ENCODE measurements at regions not wholly inside any gene's neighbourhood (a gene's known extent, or its start where the extent isn't known, plus 50 kb on each side); places are given as distances from the start of the nearest gene placed in this dataset.

DNA sequence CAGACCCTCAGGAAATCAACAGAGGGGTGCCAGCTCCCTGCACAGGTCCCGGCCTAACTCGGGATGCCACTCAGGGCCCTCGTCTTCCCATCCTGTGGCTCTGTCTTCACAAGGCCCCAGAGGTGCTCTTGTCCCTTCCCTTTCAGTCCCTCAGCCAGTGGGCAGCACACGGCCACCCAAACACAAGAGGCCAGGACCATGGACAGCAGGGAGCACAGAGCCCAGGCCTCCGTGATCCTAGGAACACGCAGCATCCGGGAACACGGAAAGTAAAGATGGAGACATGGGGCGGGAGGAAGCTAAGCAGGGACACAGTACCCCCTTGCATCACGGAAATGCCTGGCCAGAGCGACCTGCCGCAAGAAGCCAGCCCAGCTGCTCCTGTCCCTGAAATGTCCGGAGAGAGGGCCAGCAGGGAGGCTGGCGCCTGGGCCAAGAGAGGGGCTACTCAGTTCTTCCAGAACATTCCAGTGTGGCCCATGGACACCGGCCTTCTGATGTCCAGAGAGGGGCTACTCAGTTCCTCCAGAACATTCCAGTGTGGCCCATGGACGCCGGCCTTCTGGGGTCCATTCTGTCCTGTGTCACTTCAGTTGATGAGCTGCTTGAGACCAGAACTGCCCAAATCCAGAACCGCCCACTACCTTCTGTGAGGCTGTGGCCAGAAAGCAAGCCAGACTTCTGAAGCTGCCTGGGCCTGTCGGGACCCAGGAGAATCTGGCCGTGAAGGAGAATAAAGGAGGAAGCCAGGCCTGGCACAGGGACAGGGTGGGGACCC lies 274.0 kb downstream of the BRD1 start:
- no peak for DNase-seq
- H3K4me1 Mint-ChIP-seq, result peaks cover 0 to 6% (median 0%) of the 10 kb centered on the region in 3 donors
- peaks cover 18% of the 10 kb centered on the region for H3K36me3 Mint-ChIP-seq
- H3K27me3 Mint-ChIP-seq, result no peaks in the 10 kb centered on the region
- H3K27ac Mint-ChIP-seq, result no peak overlapping the region
- ChIA-PET CTCF (no interaction called here), POLR2A (no interaction called here)
- 93% methylated on average over 20 of the region's 20 CpGs for WGBS (ENCODE audit: insufficient coverage)
- Histone ChIP-seq H3K9me3 (no peaks in the 10 kb centered on the region), H3K27me3 (replicated peaks in 1 of 2; ENCODE audit: control insufficient read depth in 2 of 2, extremely low read depth in 1 of 2, insufficient read depth in 2 of 2, low read length in 1 of 2) (peaks cover 0 to 16% of the 10 kb centered on the region in 2 experiments), H3K4me1 (ENCODE audit: control insufficient read depth in 1 of 2, extremely low read depth in 1 of 2, insufficient read depth in 2 of 2, low read length in 2 of 2) (no peaks in the 10 kb centered on the region), H3K27ac (ENCODE audit: low read length) (no peak overlapping the region), H3K4me3 (ENCODE audit: control insufficient read depth in 1 of 2, extremely low read depth in 1 of 2, low read length in 1 of 2) (no peak overlapping the region), H3K36me3 (ENCODE audit: control insufficient read depth in 2 of 2, extremely low read depth in 1 of 2, insufficient read depth in 1 of 2, low read length in 1 of 2) (peaks cover 0 to 4% of the 10 kb centered on the region in 2 donors)
- ATAC-seq (replicated peaks in 1 of 4), result no peak
- no peak overlapping the region for H3K4me3 Mint-ChIP-seq
- H3K9me3 Mint-ChIP-seq, result peaks cover 4 to 24% (median 6%) of the 10 kb centered on the region in 3 donors

DNA sequence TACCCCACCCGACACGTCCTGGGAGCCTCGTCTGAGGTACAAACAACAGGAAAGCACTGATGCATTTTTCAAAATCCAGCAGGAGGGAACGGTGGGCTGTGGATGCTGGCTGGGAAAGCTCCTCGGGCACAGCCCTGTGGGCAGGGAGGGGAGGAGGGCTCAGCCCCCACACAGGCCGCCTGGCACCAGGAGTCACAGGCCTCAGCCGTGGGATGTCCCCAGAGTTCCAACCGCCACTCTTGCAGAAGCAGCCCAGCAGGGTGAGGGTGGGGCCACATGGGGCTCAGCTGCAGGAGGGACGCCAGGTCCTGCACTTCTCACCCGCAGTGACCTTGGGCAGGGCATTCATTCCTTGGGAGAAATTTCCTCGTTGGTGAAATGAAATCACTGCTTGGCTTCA lies 274.6 kb downstream of the BRD1 start:
- DNase-seq, result no peak
- H3K4me1 Mint-ChIP-seq, result peaks cover 0 to 6% (median 0%) of the 10 kb centered on the region in 3 donors
- ChIA-PET CTCF (no interaction called here), POLR2A (no interaction called here)
- 84% methylated on average over 10 of the region's 11 CpGs for WGBS (ENCODE audit: insufficient coverage)
- Histone ChIP-seq H3K9me3 (no peaks in the 10 kb centered on the region), H3K36me3 (ENCODE audit: control insufficient read depth in 2 of 2, extremely low read depth in 1 of 2, insufficient read depth in 1 of 2, low read length in 1 of 2) (peaks cover 0 to 4% of the 10 kb centered on the region in 2 donors), H3K27me3 (replicated peaks in 1 of 2; ENCODE audit: control insufficient read depth in 2 of 2, extremely low read depth in 1 of 2, insufficient read depth in 2 of 2, low read length in 1 of 2) (peaks cover 0 to 16% of the 10 kb centered on the region in 2 experiments), H3K4me1 (ENCODE audit: control insufficient read depth in 1 of 2, extremely low read depth in 1 of 2, insufficient read depth in 2 of 2, low read length in 2 of 2) (no peaks in the 10 kb centered on the region), H3K27ac (ENCODE audit: low read length) (no peak overlapping the region), H3K4me3 (ENCODE audit: control insufficient read depth in 1 of 2, extremely low read depth in 1 of 2, low read length in 1 of 2) (no peak overlapping the region)
- H3K27me3 Mint-ChIP-seq, result no peaks in the 10 kb centered on the region
- H3K4me3 Mint-ChIP-seq, result no peak overlapping the region
- peaks cover 3 to 18% (median 6%) of the 10 kb centered on the region in 3 donors for H3K9me3 Mint-ChIP-seq
- peaks cover 16% of the 10 kb centered on the region for H3K36me3 Mint-ChIP-seq
- H3K27ac Mint-ChIP-seq, result no peak overlapping the region
- no peak for ATAC-seq (replicated peaks in 1 of 4)

DNA sequence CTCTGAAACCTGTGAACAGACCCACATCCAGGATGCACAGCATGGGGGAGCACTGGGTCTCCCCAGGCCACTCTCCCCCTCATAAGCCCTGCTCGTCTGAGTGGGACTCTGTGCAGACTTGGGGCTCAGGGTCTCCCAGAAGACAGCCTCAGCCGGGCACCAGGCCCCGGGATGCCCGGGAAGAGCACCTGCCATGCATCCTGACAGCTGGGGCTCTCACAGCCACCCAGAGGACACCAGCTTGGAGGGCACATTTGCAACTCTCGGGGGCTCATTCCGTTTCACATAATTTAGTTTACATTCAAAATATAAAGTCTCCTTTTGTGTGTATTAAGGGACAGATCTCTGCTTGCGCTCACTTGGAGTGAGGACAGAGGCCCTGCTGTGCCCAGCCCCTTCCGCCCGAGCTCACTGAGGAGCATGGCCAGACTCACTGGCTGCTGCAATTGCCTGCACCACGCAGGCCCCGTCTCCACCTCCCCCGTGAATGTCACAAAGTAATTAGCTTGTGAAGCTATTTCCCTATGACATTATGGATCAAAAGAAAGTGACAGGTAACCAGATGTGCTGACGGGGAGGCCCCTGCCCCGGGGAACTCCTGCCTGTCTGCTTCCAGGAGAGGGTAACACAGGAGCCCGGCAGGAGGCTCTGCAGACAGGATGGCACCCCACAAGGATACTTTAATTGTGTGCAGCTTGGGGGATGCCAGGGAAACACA lies 275.6 kb downstream of the BRD1 start:
- ATAC-seq (replicated peaks in 1 of 4) (no peak), DNase-seq (no peak)
- H3K4me1 ChIP-seq (ENCODE audit: control insufficient read depth in 1 of 2, extremely low read depth in 1 of 2, insufficient read depth in 2 of 2, low read length in 2 of 2), result no peaks in the 10 kb centered on the region
- ChIA-PET CTCF (no interaction called here), POLR2A (no interaction called here)
- peaks cover 0 to 4% of the 10 kb centered on the region in 2 donors for H3K36me3 ChIP-seq (ENCODE audit: control insufficient read depth in 2 of 2, extremely low read depth in 1 of 2, insufficient read depth in 1 of 2, low read length in 1 of 2)
- Mint-ChIP-seq H3K4me3 (no peak overlapping the region), H3K36me3 (peaks cover 15% of the 10 kb centered on the region), H3K27ac (no peak overlapping the region), H3K4me1 (peaks cover 0 to 6% (median 0%) of the 10 kb centered on the region in 3 donors), H3K27me3 (no peaks in the 10 kb centered on the region), H3K9me3 (peaks cover under 1 to 14% (median 6%) of the 10 kb centered on the region in 3 donors)
- WGBS (ENCODE audit: insufficient coverage), result 89% methylated on average over 7 of the region's 15 CpGs
- no peak overlapping the region for H3K27ac ChIP-seq (ENCODE audit: low read length)
- no peak overlapping the region for H3K4me3 ChIP-seq (ENCODE audit: control insufficient read depth in 1 of 2, extremely low read depth in 1 of 2, low read length in 1 of 2)
- no peaks in the 10 kb centered on the region for H3K9me3 ChIP-seq
- peaks cover 0 to 16% of the 10 kb centered on the region in 2 experiments for H3K27me3 ChIP-seq (replicated peaks in 1 of 2; ENCODE audit: control insufficient read depth in 2 of 2, extremely low read depth in 1 of 2, insufficient read depth in 2 of 2, low read length in 1 of 2)

DNA sequence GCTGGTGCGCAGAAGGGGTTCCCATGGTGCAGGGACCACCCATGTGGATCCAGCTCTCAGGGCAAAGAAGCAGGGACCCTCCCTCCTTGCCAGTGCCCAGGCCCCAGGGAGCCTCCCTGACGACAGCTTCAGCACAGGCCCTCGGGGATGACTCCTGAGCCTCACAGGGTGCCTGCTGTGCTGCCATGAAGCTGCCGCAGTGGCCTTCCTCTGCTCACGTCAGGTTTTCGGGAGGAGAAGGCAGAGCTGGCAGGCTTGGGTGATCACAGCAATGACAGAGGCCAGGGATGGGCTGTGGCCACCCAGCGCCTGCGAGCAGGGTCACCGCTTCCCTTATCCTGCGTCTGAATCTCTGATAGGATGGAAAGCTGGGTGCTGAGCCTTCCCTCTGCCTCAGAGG lies 276.2 kb downstream of the BRD1 start:
- no peak for ATAC-seq (replicated peaks in 1 of 4)
- H3K9me3 Mint-ChIP-seq, result peaks cover 0 to 10% (median 6%) of the 10 kb centered on the region in 3 donors
- no peak overlapping the region for H3K27ac Mint-ChIP-seq
- Histone ChIP-seq H3K27me3 (replicated peaks in 1 of 2; ENCODE audit: control insufficient read depth in 2 of 2, extremely low read depth in 1 of 2, insufficient read depth in 2 of 2, low read length in 1 of 2) (peaks cover 0 to 16% of the 10 kb centered on the region in 2 experiments), H3K4me3 (ENCODE audit: control insufficient read depth in 1 of 2, extremely low read depth in 1 of 2, low read length in 1 of 2) (no peak overlapping the region), H3K36me3 (ENCODE audit: control insufficient read depth in 2 of 2, extremely low read depth in 1 of 2, insufficient read depth in 1 of 2, low read length in 1 of 2) (peaks cover 0 to 4% of the 10 kb centered on the region in 2 donors), H3K27ac (ENCODE audit: low read length) (no peak overlapping the region), H3K4me1 (ENCODE audit: control insufficient read depth in 1 of 2, extremely low read depth in 1 of 2, insufficient read depth in 2 of 2, low read length in 2 of 2) (no peaks in the 10 kb centered on the region), H3K9me3 (no peaks in the 10 kb centered on the region)
- H3K4me1 Mint-ChIP-seq, result peaks cover 0 to 6% (median 0%) of the 10 kb centered on the region in 3 donors
- ChIA-PET CTCF (no interaction called here), POLR2A (no interaction called here)
- no peak overlapping the region for H3K4me3 Mint-ChIP-seq
- DNase-seq, result no peak
- H3K36me3 Mint-ChIP-seq, result peaks cover 12% of the 10 kb centered on the region
- H3K27me3 Mint-ChIP-seq, result no peaks in the 10 kb centered on the region
- 92% methylated on average over 10 of the region's 10 CpGs for WGBS (ENCODE audit: insufficient coverage)

DNA sequence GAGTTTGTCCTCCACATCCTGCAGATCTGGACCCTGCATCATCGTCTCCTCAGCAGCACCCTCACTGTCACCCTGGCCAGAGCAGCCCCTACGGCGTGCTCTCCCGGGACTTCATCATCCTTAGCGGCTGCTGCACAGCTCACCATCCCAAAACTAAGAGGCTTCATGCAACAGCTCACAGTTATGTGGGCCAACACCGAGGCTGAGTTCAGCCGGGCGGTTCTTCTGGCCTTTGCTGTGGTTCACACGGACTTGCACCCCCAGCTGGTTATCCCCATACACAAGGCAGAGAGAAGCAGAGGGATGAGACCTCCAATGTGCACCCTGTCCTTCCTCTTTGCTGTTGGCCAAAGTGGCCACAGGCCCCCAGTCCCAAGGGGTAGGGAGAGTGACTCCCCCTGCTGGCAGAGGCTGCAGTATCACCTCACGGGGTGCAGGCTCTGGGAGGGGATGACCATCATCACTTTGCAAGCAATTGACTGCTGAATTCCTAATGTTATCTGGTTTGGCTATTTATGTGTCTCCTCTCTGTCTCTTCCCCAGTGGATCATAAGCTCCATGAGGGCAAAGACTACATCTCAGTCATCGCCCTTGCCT lies 276.8 kb downstream of the BRD1 start:
- 93% methylated on average over 3 of the region's 11 CpGs for WGBS (ENCODE audit: insufficient coverage)
- ChIA-PET CTCF (no interaction called here), POLR2A (no interaction called here)

DNA sequence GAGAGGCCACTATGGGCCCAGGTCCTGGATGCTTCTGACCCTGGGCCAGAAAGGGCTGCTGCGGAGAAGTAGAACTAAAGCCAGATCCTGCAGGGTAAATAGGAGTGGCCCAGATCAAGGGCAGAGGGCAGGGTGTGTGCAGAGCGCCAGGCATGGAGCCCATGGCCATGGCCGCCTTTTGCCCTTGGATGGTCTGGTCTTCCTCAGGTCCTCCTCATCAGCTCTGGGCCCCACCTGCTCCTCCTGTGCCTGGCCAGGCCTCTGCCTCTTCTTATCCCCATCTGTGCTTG lies 277.6 kb downstream of the BRD1 start:
- DNase-seq, result no peak
- no peak overlapping the region for H3K4me3 ChIP-seq (ENCODE audit: control insufficient read depth in 1 of 2, extremely low read depth in 1 of 2, low read length in 1 of 2)
- 100% methylated on average over 3 of the region's 3 CpGs for WGBS (ENCODE audit: insufficient coverage)

More for the DNA sequence above, 276.8 kb downstream of the BRD1 start:
- H3K4me3 Mint-ChIP-seq, result no peak overlapping the region
- Histone ChIP-seq H3K27ac (ENCODE audit: low read length) (no peak overlapping the region), H3K36me3 (ENCODE audit: control insufficient read depth in 2 of 2, extremely low read depth in 1 of 2, insufficient read depth in 1 of 2, low read length in 1 of 2) (peaks cover 0 to 4% of the 10 kb centered on the region in 2 donors), H3K4me3 (ENCODE audit: control insufficient read depth in 1 of 2, extremely low read depth in 1 of 2, low read length in 1 of 2) (no peak overlapping the region), H3K4me1 (ENCODE audit: control insufficient read depth in 1 of 2, extremely low read depth in 1 of 2, insufficient read depth in 2 of 2, low read length in 2 of 2) (no peaks in the 10 kb centered on the region), H3K27me3 (replicated peaks in 1 of 2; ENCODE audit: control insufficient read depth in 2 of 2, extremely low read depth in 1 of 2, insufficient read depth in 2 of 2, low read length in 1 of 2) (peaks cover 0 to 16% of the 10 kb centered on the region in 2 experiments), H3K9me3 (no peaks in the 10 kb centered on the region)
- ATAC-seq (replicated peaks in 1 of 4), result no peak
- H3K27ac Mint-ChIP-seq, result no peak overlapping the region
- H3K27me3 Mint-ChIP-seq, result no peaks in the 10 kb centered on the region
- no peak for DNase-seq
- H3K36me3 Mint-ChIP-seq, result peaks cover 12% of the 10 kb centered on the region
- H3K9me3 Mint-ChIP-seq, result peaks cover 0 to 10% (median 6%) of the 10 kb centered on the region in 3 donors
- H3K4me1 Mint-ChIP-seq, result peaks cover 0 to 6% (median 0%) of the 10 kb centered on the region in 3 donors

More for the DNA sequence above, 277.6 kb downstream of the BRD1 start:
- H3K27ac Mint-ChIP-seq, result no peak overlapping the region
- H3K4me1 Mint-ChIP-seq, result peaks cover 0 to 6% (median 0%) of the 10 kb centered on the region in 3 donors
- H3K4me3 Mint-ChIP-seq, result no peak overlapping the region
- H3K9me3 Mint-ChIP-seq, result peaks cover 0 to 10% (median 6%) of the 10 kb centered on the region in 3 donors
- Histone ChIP-seq H3K9me3 (no peaks in the 10 kb centered on the region), H3K4me1 (ENCODE audit: control insufficient read depth in 1 of 2, extremely low read depth in 1 of 2, insufficient read depth in 2 of 2, low read length in 2 of 2) (no peaks in the 10 kb centered on the region), H3K27ac (ENCODE audit: low read length) (no peak overlapping the region), H3K27me3 (replicated peaks in 1 of 2; ENCODE audit: control insufficient read depth in 2 of 2, extremely low read depth in 1 of 2, insufficient read depth in 2 of 2, low read length in 1 of 2) (peaks cover 0 to 19% of the 10 kb centered on the region in 2 experiments), H3K36me3 (ENCODE audit: control insufficient read depth in 2 of 2, extremely low read depth in 1 of 2, insufficient read depth in 1 of 2, low read length in 1 of 2) (peaks cover 0 to 4% of the 10 kb centered on the region in 2 donors)
- H3K27me3 Mint-ChIP-seq, result no peaks in the 10 kb centered on the region
- H3K36me3 Mint-ChIP-seq, result peaks cover 12% of the 10 kb centered on the region
- POLR2A ChIA-PET, result no interaction called here
- no peak for ATAC-seq (replicated peaks in 1 of 4)
- CTCF ChIA-PET, result no interaction called here

All from T-cell (primary cell).